A549 (cell line): ENCODE measurements at regions not wholly inside any gene's neighbourhood (a gene's known extent, or its start where the extent isn't known, plus 50 kb on each side); places are given as distances from the start of the nearest gene placed in this dataset.
A peak's percentile ranks its signal among the peaks of the same experiment; 100 is the strongest.

ENCODE experiments used
- ATAC-seq, 2 experiments: fragments of 200-7000 bp in 1 of 2; fragments of >200 bp in 1 of 2; cut with Nextera tagmentation in 1 of 2; cut with Tn5 transposase in 1 of 2; 3 replicates each; pipeline versions ENCODE4 v1.8.0 to v1.9.1; 2018 to 2020; ENCODE audit warnings: mild to moderate bottlenecking in 1 of 2, moderate library complexity in 1 of 2
- CTCF ChIA-PET: fragments of 300-600 bp; sonication (Branson Sonifier 250); formaldehyde crosslinking; extraction: SDS; loops from one replicate; lab custom pipeline; 2021; ENCODE audit warnings: antibody characterized with exemption, inconsistent platforms; lab: Yijun Ruan, JAX
- POLR2A ChIA-PET: fragments of 350-600 bp; formaldehyde crosslinking; extraction: SDS; loops from one replicate; lab custom pipeline; 2021; ENCODE audit warnings: antibody characterized with exemption, inconsistent platforms; lab: Yijun Ruan, JAX
- DNase-seq, 2 experiments: peaks; one replicate each; pipeline versions ENCODE4 v3.0.0 to v3.0.0-alpha.2; 2011 to 2016; ENCODE audit warnings: low read depth in 1 of 2, low spot score in 1 of 2
- FAIRE-seq: peaks from 2 replicates; lab custom pipeline; 2011; peaks lifted over from hg19 to GRCh38; lab: Jason Lieb, UNC
- H3K27ac ChIP-seq, 2 experiments: fragments of >200 bp; sonication (Bioruptor Twin); formaldehyde crosslinking; 3 replicates each; pipeline ENCODE4 v1.5.1; 2016 to 2017
- H3K4me1 ChIP-seq: fragments of >200 bp; sonication (Bioruptor Twin); formaldehyde crosslinking; 3 replicates; pipeline ENCODE4 v1.6.1; 2016
- H3K4me2 ChIP-seq: fragments of >200 bp; sonication (Bioruptor Twin); formaldehyde crosslinking; 3 replicates; pipeline ENCODE4 v1.6.1; 2016
- H3K4me3 ChIP-seq: fragments of >200 bp; sonication (Bioruptor Twin); formaldehyde crosslinking; 3 replicates; pipeline ENCODE4 v1.5.1; 2016
- H3K9me3 ChIP-seq: fragments of >200 bp; sonication (Bioruptor Twin); formaldehyde crosslinking; 3 replicates; pipeline ENCODE4 v1.6.1; 2016
- ATOH8 ChIP-seq: fragments of 250-450 bp; sonication (Bioruptor Pico); IDR thresholded peaks from 2 replicates; pipeline ENCODE4 v1.5.0; 2020; ENCODE audit warnings: low read depth, mild to moderate bottlenecking, moderate library complexity
- BHLHE40 ChIP-seq: IDR thresholded peaks from 2 replicates; pipeline ENCODE4 v1.6.1; 2012; ENCODE audit warnings: low read depth, low read length, inconsistent platforms
- ELK1 ChIP-seq: fragments of 150-350 bp; IDR thresholded peaks from 2 replicates; pipeline ENCODE4 v1.6.1; 2014; ENCODE audit warnings: low read depth, mild to moderate bottlenecking, low read length
- FOSB ChIP-seq: fragments of 250-450 bp; sonication (Bioruptor Pico); IDR thresholded peaks from 2 replicates; pipeline ENCODE4 v1.5.0; 2020; ENCODE audit warnings: mild to moderate bottlenecking, moderate library complexity
- HOXA7 ChIP-seq: fragments of 250-450 bp; sonication (Bioruptor Pico); IDR thresholded peaks from 2 replicates; pipeline ENCODE4 v1.5.0; 2020; ENCODE audit warnings: mild to moderate bottlenecking, moderate library complexity
- HOXB13 ChIP-seq: fragments of 250-450 bp; sonication (Bioruptor Pico); IDR thresholded peaks from 2 replicates; pipeline ENCODE4 v1.5.0; 2020; ENCODE audit warnings: low read depth, mild to moderate bottlenecking, moderate library complexity
- HOXB5 ChIP-seq: fragments of 250-450 bp; sonication (Bioruptor Pico); IDR thresholded peaks from 2 replicates; pipeline ENCODE4 v1.5.0; 2020; ENCODE audit warnings: mild to moderate bottlenecking, moderate library complexity
- JUNB ChIP-seq: fragments of >200 bp; sonication (Bioruptor Twin); formaldehyde crosslinking; IDR thresholded peaks from 2 replicates; pipeline ENCODE4 v1.6.1; 2016
- KDM5A ChIP-seq: fragments of 200-600 bp; sonication (generic); IDR thresholded peaks from 2 replicates; pipeline ENCODE4 v1.6.1; 2016; ENCODE audit warnings: antibody characterized with exemption, mild to moderate bottlenecking
- NFE2L2 ChIP-seq: fragments of 150-350 bp; conservative IDR thresholded peaks from 2 replicates; pipeline ENCODE4 v1.6.1; 2014; ENCODE audit warnings: low read length
- POLR2A ChIP-seq: IDR thresholded peaks from 2 replicates; pipeline ENCODE4 v1.6.1; 2012; ENCODE audit warnings: mild to moderate bottlenecking, low read length
- POLR2AphosphoS2 ChIP-seq: conservative IDR thresholded peaks from 2 replicates; pipeline ENCODE4 v1.6.1; 2012; ENCODE audit warnings: low read length, improper control_type of control experiment, inconsistent platforms
- RARB ChIP-seq: fragments of 250-450 bp; sonication (Bioruptor Pico); IDR thresholded peaks from 2 replicates; pipeline ENCODE4 v1.8.0; 2021; ENCODE audit warnings: mild to moderate bottlenecking, moderate library complexity
- RCOR1 ChIP-seq: fragments of 150-350 bp; IDR thresholded peaks from 2 replicates; pipeline ENCODE4 v1.6.1; 2014; ENCODE audit warnings: antibody characterized with exemption, low read length, low read depth
- REST ChIP-seq: fragments of 200-600 bp; sonication (generic); IDR thresholded peaks from 2 replicates; pipeline ENCODE4 v1.6.1; 2016; ENCODE audit warnings: antibody characterized with exemption, mild to moderate bottlenecking, moderate library complexity
- RNF2 ChIP-seq: fragments of 200-600 bp; sonication (generic); IDR thresholded peaks from 2 replicates; pipeline ENCODE4 v1.6.1; 2016; ENCODE audit warnings: low read depth, mild to moderate bottlenecking, antibody characterized with exemption, moderate library complexity, borderline replicate concordance
- SMC3 ChIP-seq: fragments of >200 bp; sonication (Bioruptor Twin); formaldehyde crosslinking; IDR thresholded peaks from 3 replicates; pipeline ENCODE4 v1.6.1; 2018; ENCODE audit warnings: inconsistent platforms
- TP53 ChIP-seq: fragments of 250-450 bp; sonication (Bioruptor Pico); IDR thresholded peaks from 2 replicates; pipeline ENCODE4 v1.5.0; 2021; ENCODE audit warnings: mild to moderate bottlenecking, moderate library complexity
- ZNF302 ChIP-seq: fragments of 250-450 bp; sonication (Bioruptor Pico); IDR thresholded peaks from 2 replicates; pipeline ENCODE4 v1.9.0; 2021; ENCODE audit warnings: inconsistent platforms, mild to moderate bottlenecking, moderate library complexity
- ZSCAN20 ChIP-seq: fragments of 250-450 bp; sonication (Bioruptor Pico); IDR thresholded peaks from 2 replicates; pipeline ENCODE4 v1.8.0; 2022; ENCODE audit warnings: mild to moderate bottlenecking, moderate library complexity
- WGBS: methylation state at CpG from one replicate; pipeline ENCODE4 v1.1.6; 2017; ENCODE audit errors: missing lambda C conversion rate; 5-methylcytosine and 5-hydroxymethylcytosine counted together

- WGBS, result 83% methylated on average over 2 of the region's 2 CpGs
- Histone ChIP-seq H3K27ac (peak overlapping the region; percentile 77 to 95), H3K4me2 (peak overlapping the region; percentile 70), H3K4me1 (peaks cover 54% of the 10 kb centered on the region), H3K9me3 (no peaks in the 10 kb centered on the region), H3K4me3 (no peak overlapping the region)
- DNase-seq (no peak), ATAC-seq (peak in 1 of 2 experiments; percentile 8; a peak in 2 of 6 replicates)
- CTCF ChIA-PET, result interaction anchor here (1.0 kb wide), 1 partner anchor 40 kb away, joined by 3 read pairs; no protein-coding TSS in a partner anchor
- TF ChIP-seq BHLHE40 (no peak), RNF2 (no peak), ATOH8 (no peak), JUNB (no peak), SMC3 (no peak), HOXA7 (no peak), POLR2A (no peak), POLR2AphosphoS2 (no peak)
- TF ChIP-seq, all 56 proteins: peak for 0
- POLR2A ChIA-PET, result interaction anchor here (1.0 kb wide), 1 partner anchor 87 kb away, joined by 4 read pairs; no protein-coding TSS in a partner anchor
- no peak for FAIRE-seq
These were observed 545.9 kb downstream of the MIAT start for GRCh38 chr22:27203276-27203660.

- TF ChIP-seq HOXB13 (CRISPR knock-in tag) (no peak), FOSB (CRISPR knock-in tag) (no peak), HOXB5 (CRISPR knock-in tag) (no peak), TP53 (CRISPR knock-in tag) (no peak), ZNF302 (no peak), ELK1 (no peak), ZSCAN20 (CRISPR knock-in tag) (no peak), KDM5A (no peak), RARB (CRISPR knock-in tag) (no peak), RCOR1 (no peak), NFE2L2 (no peak), REST (no peak)
- TF ChIP-seq, all 56 proteins: peak for 0
- Histone ChIP-seq H3K27ac (peak overlapping the region; percentile 77 to 95; a peak in 5 of 6 replicates), H3K4me2 (no peak overlapping the region), H3K4me3 (no peak overlapping the region), H3K9me3 (no peaks in the 10 kb centered on the region), H3K4me1 (peaks cover 58% of the 10 kb centered on the region)
- no peak for FAIRE-seq
- CTCF ChIA-PET, result no interaction called here
- ATAC-seq, result no peak
- 90% methylated on average over 5 of the region's 5 CpGs for WGBS
- POLR2A ChIA-PET, result no interaction called here
- no peak for DNase-seq
These were observed 546.9 kb downstream of the MIAT start for GRCh38 chr22:27204280-27204679.

- peaks cover 58% of the 10 kb centered on the region for H3K4me1 ChIP-seq
- H3K9me3 ChIP-seq, result no peaks in the 10 kb centered on the region
- peak overlapping the region in 1 of 2 experiments; percentile 95; a peak in 4 of 6 replicates for H3K27ac ChIP-seq
- TF ChIP-seq HOXA7, result no peak
- TF ChIP-seq, all 56 proteins: peak for 0
- ChIA-PET CTCF (no interaction called here), POLR2A (no interaction called here)
- Histone ChIP-seq H3K4me2 (no peak overlapping the region), H3K4me3 (no peak overlapping the region)
- DNase-seq, result no peak
- FAIRE-seq, result no peak
- WGBS, result 95% methylated on average over 4 of the region's 4 CpGs
- no peak for ATAC-seq
These were observed 547.4 kb downstream of the MIAT start for GRCh38 chr22:27204817-27205216.
